ENCODE measurements at regions not wholly inside any gene's neighbourhood (a gene's known extent, or its start where the extent isn't known, plus 50 kb on each side); places are given as distances from the start of the nearest gene placed in this dataset.

- TF ChIP-seq, protein P1, sequence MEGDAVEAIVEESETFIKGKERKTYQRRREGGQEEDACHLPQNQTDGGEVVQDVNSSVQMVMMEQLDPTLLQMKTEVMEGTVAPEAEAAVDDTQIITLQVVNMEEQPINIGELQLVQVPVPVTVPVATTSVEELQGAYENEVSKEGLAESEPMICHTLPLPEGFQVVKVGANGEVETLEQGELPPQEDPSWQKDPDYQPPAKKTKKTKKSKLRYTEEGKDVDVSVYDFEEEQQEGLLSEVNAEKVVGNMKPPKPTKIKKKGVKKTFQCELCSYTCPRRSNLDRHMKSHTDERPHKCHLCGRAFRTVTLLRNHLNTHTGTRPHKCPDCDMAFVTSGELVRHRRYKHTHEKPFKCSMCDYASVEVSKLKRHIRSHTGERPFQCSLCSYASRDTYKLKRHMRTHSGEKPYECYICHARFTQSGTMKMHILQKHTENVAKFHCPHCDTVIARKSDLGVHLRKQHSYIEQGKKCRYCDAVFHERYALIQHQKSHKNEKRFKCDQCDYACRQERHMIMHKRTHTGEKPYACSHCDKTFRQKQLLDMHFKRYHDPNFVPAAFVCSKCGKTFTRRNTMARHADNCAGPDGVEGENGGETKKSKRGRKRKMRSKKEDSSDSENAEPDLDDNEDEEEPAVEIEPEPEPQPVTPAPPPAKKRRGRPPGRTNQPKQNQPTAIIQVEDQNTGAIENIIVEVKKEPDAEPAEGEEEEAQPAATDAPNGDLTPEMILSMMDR (IDR thresholded peaks at IDR 0.05; ENCODE audit: insufficient read depth, low read depth, low read length), result no peak
- TF ChIP-seq EZH2 (IDR thresholded peaks at IDR 0.05; ENCODE audit: insufficient read depth, low read length), result no peak
Measured at GRCh38 chr19:31841755-31842154, 492.5 kb upstream of the TSHZ3 start.

Data from astrocyte (in vitro differentiated cells and primary cell).